HepG2 (cell line): ENCODE measurements at regions not wholly inside any gene's neighbourhood (a gene's known extent, or its start where the extent isn't known, plus 50 kb on each side); places are given as distances from the start of the nearest gene placed in this dataset.

Source experiments
- ASH2L ChIP-seq: fragments of 300-600, 200-600 bp; sonication (generic); IDR thresholded peaks from 2 replicates; pipeline ENCODE4 v1.7.0; 2017; ENCODE audit warnings: low read depth, mild to moderate bottlenecking, moderate library complexity, mixed read lengths, low read length; ENCODE audit not compliant: insufficient read length
- BCL6 ChIP-seq: IDR thresholded peaks from 2 replicates; pipeline ENCODE4 v1.6.1; 2016; ENCODE audit warnings: missing genetic modification reagents, missing compliant biosample characterization
- EP300 ChIP-seq, 3 experiments: sonication (generic) in 1 of 3; formaldehyde crosslinking in 1 of 3; IDR thresholded peaks; 2 replicates each; pipeline versions ENCODE4 v1.5.1 to v1.6.1; 2011 to 2020; ENCODE audit warnings: low read depth in 2 of 3, low read length in 2 of 3, borderline replicate concordance in 1 of 3, improper control_type of control experiment in 1 of 3, mild to moderate bottlenecking in 1 of 3, missing genetic modification reagents in 1 of 3, moderate library complexity in 1 of 3
- ESRRA ChIP-seq: sonication (generic); formaldehyde crosslinking; IDR thresholded peaks from 2 replicates; pipeline ENCODE4 v1.5.1; 2020; ENCODE audit warnings: mild to moderate bottlenecking, low read depth, missing genetic modification reagents
- FOXA1 ChIP-seq, 2 experiments: fragments of 450-650 bp in 1 of 2; sonication (generic) in 1 of 2; formaldehyde crosslinking in 1 of 2; IDR thresholded peaks; 2 replicates each; pipeline versions ENCODE4 v1.4.0 to v1.6.1; 2016 to 2020; ENCODE audit warnings: missing genetic modification reagents in 1 of 2
- HMG20A ChIP-seq: IDR thresholded peaks from 2 replicates; pipeline ENCODE4 v1.6.1; 2016; ENCODE audit warnings: borderline replicate concordance
- HNF4A ChIP-seq: sonication (generic); formaldehyde crosslinking; IDR thresholded peaks from 2 replicates; pipeline ENCODE4 v1.4.0; 2020; ENCODE audit warnings: missing genetic modification reagents
- MAFF ChIP-seq: IDR thresholded peaks from 2 replicates; pipeline ENCODE4 v1.6.1; 2011; ENCODE audit warnings: low read depth, low read length, improper control_type of control experiment
- MAFK ChIP-seq, 2 experiments: IDR thresholded peaks in 1 of 2; conservative IDR thresholded peaks in 1 of 2; 2 replicates each; pipeline ENCODE4 v1.6.1; 2011; ENCODE audit warnings: improper control_type of control experiment in 2 of 2, low read length in 2 of 2
- MTA1 ChIP-seq: sonication (generic); formaldehyde crosslinking; IDR thresholded peaks from 2 replicates; pipeline ENCODE4 v1.4.0; 2020; ENCODE audit warnings: missing genetic modification reagents, mild to moderate bottlenecking, borderline replicate concordance
- POLR2AphosphoS5 ChIP-seq: IDR thresholded peaks from 2 replicates; pipeline ENCODE4 v1.6.1; 2012; ENCODE audit warnings: low read depth, low read length
- TARDBP ChIP-seq: sonication (generic); formaldehyde crosslinking; IDR thresholded peaks from 2 replicates; pipeline ENCODE4 v1.8.0; 2022; ENCODE audit warnings: mild to moderate bottlenecking, missing genetic modification reagents
- TCF12 ChIP-seq, 2 experiments: fragments of 450-650 bp in 1 of 2; sonication (generic) in 1 of 2; formaldehyde crosslinking in 1 of 2; IDR thresholded peaks; 2 replicates each; pipeline versions ENCODE4 v1.6.1 to v1.8.0; 2017 to 2022; ENCODE audit warnings: antibody characterized with exemption in 1 of 2, mild to moderate bottlenecking in 1 of 2, missing genetic modification reagents in 1 of 2, moderate library complexity in 1 of 2
- ZBTB7B ChIP-seq: sonication (generic); formaldehyde crosslinking; IDR thresholded peaks from 2 replicates; pipeline ENCODE4 v1.4.0; 2020; ENCODE audit warnings: missing genetic modification reagents
- ZFY ChIP-seq: sonication (generic); formaldehyde crosslinking; IDR thresholded peaks from 2 replicates; pipeline ENCODE4 v1.4.0; 2020; ENCODE audit warnings: missing genetic modification reagents
- ZKSCAN5 ChIP-seq: sonication (generic); formaldehyde crosslinking; IDR thresholded peaks from 2 replicates; pipeline ENCODE4 v1.5.1; 2020; ENCODE audit warnings: mild to moderate bottlenecking, missing genetic modification reagents
- ZNF251 ChIP-seq: sonication (generic); formaldehyde crosslinking; IDR thresholded peaks from 2 replicates; pipeline ENCODE4 v1.9.0; 2021; ENCODE audit warnings: mild to moderate bottlenecking, missing genetic modification reagents
- ZNF253 ChIP-seq: sonication (generic); formaldehyde crosslinking; IDR thresholded peaks from 2 replicates; pipeline ENCODE4 v1.8.0; 2022; ENCODE audit warnings: mild to moderate bottlenecking, missing genetic modification reagents, borderline replicate concordance
- ZNF350 ChIP-seq: sonication (generic); formaldehyde crosslinking; IDR thresholded peaks from 2 replicates; pipeline ENCODE4 v1.4.0; 2020; ENCODE audit warnings: mild to moderate bottlenecking, low read depth, missing genetic modification reagents, borderline replicate concordance
- ZNF460 ChIP-seq: sonication (generic); formaldehyde crosslinking; IDR thresholded peaks from 2 replicates; pipeline ENCODE4 v1.5.1; 2020; ENCODE audit warnings: missing genetic modification reagents, mild to moderate bottlenecking, borderline replicate concordance
- TF ChIP-seq, protein P1 (sequence below): sonication (generic); formaldehyde crosslinking; IDR thresholded peaks from 2 replicates; pipeline ENCODE4 v1.8.0; 2023; ENCODE audit warnings: mild to moderate bottlenecking, missing genetic modification reagents
- TF ChIP-seq, protein P2 (sequence below): IDR thresholded peaks from 2 replicates; pipeline ENCODE4 v1.6.1; 2012; ENCODE audit warnings: low read depth, low read length, improper control_type of control experiment
- TF ChIP-seq, protein P3 (sequence below): sonication (generic); formaldehyde crosslinking; conservative IDR thresholded peaks from 2 replicates; pipeline ENCODE4 v1.8.1; 2023; ENCODE audit warnings: missing genetic modification reagents
- TF ChIP-seq, protein P4 (sequence below): IDR thresholded peaks from 2 replicates; pipeline ENCODE4 v1.6.1; 2016; ENCODE audit warnings: low read depth, borderline replicate concordance

DNA sequence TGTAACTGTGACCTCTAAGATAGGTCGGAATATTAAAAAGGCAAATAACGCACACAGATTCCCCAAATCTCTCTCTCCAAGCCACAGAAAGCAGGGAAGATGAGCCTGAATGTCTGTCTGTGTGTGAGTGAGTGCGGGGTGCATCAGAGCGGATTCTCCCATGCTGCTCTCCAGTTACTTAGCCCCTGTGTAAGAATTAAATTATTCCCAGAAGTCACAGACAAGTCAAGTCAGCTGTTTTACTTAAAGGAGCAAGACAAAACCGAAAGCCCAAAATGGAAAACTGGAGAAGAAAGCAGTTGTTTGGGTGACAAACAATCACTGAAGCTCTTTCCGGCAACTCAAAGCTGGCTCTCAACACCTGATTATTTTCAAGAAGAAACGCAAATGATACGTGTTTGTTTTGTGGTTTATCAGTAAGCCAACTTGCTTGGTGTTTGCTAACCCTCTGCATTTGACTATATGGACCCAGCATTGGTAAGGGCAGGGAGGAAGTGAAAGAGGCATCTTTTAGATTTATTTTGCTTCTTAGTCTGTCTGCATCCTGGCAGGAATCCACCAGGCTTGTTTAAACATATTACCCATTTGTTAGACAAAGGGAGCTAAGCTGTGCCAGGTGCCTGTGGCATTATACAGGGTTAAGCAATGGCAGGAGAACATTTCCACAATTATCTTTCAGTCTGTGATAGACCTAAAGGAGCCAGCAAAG is 121.5 kb upstream of the CREB1 start (continued):
- TF ChIP-seq, protein P1, sequence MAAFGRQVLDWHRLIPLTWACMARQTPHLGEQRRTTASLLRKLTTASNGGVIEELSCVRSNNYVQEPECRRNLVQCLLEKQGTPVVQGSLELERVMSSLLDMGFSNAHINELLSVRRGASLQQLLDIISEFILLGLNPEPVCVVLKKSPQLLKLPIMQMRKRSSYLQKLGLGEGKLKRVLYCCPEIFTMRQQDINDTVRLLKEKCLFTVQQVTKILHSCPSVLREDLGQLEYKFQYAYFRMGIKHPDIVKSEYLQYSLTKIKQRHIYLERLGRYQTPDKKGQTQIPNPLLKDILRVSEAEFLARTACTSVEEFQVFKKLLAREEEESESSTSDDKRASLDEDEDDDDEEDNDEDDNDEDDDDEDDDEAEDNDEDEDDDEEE: no peak
- TF ChIP-seq BCL6 (CRISPR knock-in tag) (no peak), ZBTB7B (CRISPR knock-in tag) (no peak), ZNF253 (CRISPR knock-in tag) (no peak), ZNF460 (CRISPR knock-in tag) (no peak), POLR2AphosphoS5 (no peak), HMG20A (peak; percentile 43; the same call in 1 of the 2 replicates), MAFK (conservative IDR thresholded peaks at IDR 0.05 in 1 of 2, IDR thresholded peaks at IDR 0.05 in 1 of 2; ENCODE audit: low read length in 2 of 2) (peak; percentile 50 to 54; a peak in 3 of 4 replicates), ZKSCAN5 (CRISPR knock-in tag) (no peak), ZNF251 (no peak), MTA1 (CRISPR knock-in tag) (no peak), ZNF350 (CRISPR knock-in tag) (no peak), TCF12 (IDR thresholded peaks at IDR 0.05) (no peak), TCF12 (CRISPR knock-in tag; IDR thresholded peaks at IDR 0.05) (no peak), TARDBP (CRISPR knock-in tag) (0 out of 2 replicates have a peak, but pooled peaks have one; percentile 28), FOXA1 (IDR thresholded peaks at IDR 0.05) (no peak), FOXA1 (CRISPR knock-in tag; IDR thresholded peaks at IDR 0.05) (peak; percentile 54; the same call in 1 of the 2 replicates), ZFY (CRISPR knock-in tag) (no peak), HNF4A (CRISPR knock-in tag) (no peak), EP300 (IDR thresholded peaks at IDR 0.05; ENCODE audit: low read depth in 2 of 2, low read length in 2 of 2) (0 out of 4 replicates have a peak, but pooled peaks of 1 of the 2 experiments have one; percentile 19), EP300 (CRISPR knock-in tag; IDR thresholded peaks at IDR 0.05; ENCODE audit: borderline replicate concordance) (no peak), MAFF (0 out of 2 replicates have a peak, but pooled peaks have one; percentile 4), ESRRA (no peak), ASH2L (no peak)
- TF ChIP-seq, protein P2, sequence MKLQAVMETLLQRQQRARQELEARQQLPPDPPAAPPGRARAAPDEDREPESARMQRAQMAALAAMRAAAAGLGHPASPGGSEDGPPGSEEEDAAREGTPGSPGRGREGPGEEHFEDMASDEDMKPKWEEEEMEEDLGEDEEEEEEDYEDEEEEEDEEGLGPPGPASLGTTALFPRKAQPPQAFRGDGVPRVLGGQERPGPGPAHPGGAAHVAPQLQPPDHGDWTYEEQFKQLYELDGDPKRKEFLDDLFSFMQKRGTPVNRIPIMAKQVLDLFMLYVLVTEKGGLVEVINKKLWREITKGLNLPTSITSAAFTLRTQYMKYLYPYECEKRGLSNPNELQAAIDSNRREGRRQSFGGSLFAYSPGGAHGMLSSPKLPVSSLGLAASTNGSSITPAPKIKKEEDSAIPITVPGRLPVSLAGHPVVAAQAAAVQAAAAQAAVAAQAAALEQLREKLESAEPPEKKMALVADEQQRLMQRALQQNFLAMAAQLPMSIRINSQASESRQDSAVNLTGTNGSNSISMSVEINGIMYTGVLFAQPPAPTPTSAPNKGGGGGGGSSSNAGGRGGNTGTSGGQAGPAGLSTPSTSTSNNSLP: peak; percentile 31; the same call in 1 of the 2 replicates
- TF ChIP-seq, protein P3, sequence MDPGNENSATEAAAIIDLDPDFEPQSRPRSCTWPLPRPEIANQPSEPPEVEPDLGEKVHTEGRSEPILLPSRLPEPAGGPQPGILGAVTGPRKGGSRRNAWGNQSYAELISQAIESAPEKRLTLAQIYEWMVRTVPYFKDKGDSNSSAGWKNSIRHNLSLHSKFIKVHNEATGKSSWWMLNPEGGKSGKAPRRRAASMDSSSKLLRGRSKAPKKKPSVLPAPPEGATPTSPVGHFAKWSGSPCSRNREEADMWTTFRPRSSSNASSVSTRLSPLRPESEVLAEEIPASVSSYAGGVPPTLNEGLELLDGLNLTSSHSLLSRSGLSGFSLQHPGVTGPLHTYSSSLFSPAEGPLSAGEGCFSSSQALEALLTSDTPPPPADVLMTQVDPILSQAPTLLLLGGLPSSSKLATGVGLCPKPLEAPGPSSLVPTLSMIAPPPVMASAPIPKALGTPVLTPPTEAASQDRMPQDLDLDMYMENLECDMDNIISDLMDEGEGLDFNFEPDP (CRISPR knock-in tag): no peak
- TF ChIP-seq, protein P4, sequence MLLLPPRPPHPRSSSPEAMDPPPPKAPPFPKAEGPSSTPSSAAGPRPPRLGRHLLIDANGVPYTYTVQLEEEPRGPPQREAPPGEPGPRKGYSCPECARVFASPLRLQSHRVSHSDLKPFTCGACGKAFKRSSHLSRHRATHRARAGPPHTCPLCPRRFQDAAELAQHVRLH (CRISPR knock-in tag): no peak
